ENCODE measurements at regions not wholly inside any gene's neighbourhood (a gene's known extent, or its start where the extent isn't known, plus 50 kb on each side); places are given as distances from the start of the nearest gene placed in this dataset.

DNA sequence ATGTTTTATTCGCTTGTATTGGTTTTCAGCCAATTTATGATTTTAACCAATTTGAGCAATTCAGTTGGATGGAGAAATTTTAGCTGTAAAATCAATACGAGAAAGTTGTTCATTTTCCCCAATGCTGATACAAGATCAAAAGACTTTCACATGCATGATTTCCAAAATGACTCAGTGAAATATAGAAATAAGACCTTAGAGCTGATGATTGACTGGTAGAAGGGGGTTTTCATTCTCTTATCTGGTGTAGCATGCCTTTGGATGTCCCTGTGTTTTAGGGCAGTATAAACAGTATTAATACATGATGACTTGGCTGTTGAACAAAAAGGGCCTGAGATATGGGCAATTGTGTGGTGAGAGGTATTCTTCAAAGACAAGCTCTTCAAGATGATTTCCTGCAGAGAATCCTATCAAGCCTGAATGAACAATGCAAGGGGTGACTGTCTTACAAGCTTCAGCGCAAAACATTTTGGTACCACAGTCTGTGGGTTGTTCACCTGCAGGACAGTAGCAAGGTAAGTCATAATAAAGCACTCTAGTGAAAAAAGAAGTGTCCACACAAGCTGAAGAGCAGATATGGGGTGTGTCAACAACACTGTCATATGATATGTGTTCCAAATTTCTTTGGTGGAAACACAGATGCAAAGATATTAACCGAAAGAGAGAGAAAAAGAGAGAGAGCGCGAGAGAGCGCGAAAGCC is 156.2 kb downstream of the TNFSF18 start:
- DNase-seq: no peak

DNA sequence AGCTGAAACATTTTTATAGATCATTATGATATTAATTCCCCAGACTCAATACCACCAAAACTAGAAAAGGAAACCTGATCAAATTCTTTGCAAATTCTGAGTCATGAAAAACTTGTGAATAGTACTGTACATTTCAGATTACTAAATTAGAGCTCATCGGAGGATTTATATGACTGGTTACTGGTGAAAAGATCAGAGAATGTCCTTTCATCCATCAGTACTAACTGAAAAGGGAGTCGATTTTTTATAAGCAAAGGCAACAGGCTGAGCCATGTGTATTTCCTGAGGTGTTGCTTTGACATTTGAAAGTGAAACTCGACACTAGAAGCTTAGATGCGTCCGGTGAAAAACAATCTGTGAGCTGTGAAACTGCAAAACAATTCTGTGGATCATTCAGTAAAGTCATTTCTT is 155.7 kb downstream of the TNFSF18 start:
- no peak for DNase-seq

DNA sequence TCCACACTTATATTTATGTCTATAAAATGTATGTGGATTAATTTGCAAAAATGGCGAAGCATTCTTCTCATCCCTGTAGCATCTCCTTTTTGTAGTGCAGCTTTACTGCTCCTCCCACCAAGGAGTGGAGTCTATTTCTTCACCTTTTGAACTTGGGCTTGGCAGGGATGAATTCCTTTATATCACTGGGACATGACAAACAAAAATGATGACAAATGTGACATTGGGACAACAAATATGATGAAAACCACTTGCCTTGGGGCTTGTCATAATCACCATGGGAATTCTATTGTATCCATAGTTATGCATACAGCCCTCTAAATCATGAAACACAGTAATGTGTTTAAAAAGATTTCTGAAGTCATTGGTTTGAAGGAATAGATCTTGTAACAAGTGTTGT is 155.0 kb downstream of the TNFSF18 start:
- no peak for DNase-seq

DNA sequence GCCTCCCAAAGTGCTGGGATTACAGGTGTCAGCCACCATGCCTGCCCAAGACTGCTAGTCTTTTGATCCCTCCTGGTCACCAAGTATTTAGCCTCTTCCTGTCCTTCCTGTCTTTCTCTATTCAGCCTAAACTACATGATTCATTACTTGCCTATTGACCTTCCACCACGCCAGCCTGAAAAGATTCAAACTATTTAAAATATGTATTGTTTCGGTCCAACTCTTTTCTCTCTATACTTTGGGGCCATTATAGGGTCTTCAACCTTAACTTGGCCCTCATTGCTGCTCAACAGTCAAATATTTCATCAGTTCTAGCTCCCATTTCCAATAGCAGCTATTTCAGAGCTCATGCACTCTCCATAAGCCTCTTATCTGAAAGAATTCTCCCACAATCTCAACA is 153.0 kb downstream of the TNFSF18 start:
- no peak for DNase-seq

DNA sequence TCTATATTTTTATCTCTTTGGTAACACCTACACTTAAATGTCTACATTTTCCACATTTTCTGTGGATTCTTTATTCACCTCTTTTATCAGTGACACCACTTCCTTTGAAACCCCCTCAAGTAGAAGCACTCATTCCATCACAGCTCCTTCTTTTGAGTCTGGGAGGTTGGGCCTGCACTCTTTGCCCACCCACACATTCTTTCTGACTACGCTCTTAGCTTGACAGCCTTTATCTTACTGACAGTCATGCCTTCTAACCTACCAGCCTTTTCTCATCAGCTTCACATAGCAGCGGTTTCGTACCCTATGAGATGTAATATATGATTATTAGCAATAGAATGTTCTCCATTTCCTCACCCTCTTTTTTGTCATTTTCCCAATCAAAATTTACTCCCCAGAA is 151.9 kb downstream of the TNFSF18 start:
- no peak for DNase-seq

DNA sequence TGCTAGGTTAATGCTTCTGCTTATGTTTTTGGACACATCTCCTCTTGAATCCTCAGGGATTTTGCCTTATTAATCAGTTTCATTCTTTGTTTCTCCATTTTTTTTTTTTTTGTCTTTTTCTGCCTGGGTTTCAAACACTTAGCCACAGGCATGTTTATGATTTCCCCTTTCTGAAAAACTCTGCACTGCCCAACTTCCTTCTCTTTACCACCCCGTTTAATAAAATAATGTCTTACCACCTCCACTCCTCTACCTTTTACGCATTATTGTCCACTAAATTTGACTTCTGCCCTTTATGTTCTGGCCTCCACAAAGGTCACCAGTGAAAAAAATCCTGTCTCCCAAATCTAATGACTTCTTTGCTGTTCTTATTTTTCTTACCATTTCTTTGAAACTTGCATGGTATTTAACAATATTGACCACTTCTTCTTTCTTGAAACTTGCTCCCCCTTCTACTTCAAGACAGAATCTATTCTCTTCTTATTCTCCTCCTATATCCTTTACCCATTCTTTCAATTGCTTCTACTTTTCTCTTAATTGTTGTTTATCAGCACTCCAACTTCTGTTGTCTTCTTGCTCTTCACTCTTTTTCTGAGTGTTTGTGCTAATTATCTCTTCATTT is 150.3 kb downstream of the TNFSF18 start:
- peak; percentile 21 to 63 for DNase-seq

DNA sequence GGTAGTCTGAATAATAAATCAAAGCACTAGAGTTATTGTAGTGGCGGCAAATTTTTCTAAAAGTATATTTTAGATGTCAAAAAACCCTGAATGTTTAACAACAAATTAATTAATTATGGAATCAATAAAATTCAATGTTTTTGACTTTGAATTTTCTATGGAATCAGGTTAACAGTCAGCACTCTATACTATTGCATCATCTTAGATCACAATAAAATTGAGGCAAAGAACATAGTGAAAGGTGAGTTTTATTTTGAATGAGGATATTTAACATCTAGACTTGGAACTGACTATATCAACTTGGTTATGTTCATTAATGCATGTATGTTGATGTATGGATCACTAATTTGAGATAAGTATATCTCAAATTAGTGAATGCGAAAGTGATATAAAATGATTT is 148.5 kb downstream of the TNFSF18 start:
- no peak for DNase-seq

DNA sequence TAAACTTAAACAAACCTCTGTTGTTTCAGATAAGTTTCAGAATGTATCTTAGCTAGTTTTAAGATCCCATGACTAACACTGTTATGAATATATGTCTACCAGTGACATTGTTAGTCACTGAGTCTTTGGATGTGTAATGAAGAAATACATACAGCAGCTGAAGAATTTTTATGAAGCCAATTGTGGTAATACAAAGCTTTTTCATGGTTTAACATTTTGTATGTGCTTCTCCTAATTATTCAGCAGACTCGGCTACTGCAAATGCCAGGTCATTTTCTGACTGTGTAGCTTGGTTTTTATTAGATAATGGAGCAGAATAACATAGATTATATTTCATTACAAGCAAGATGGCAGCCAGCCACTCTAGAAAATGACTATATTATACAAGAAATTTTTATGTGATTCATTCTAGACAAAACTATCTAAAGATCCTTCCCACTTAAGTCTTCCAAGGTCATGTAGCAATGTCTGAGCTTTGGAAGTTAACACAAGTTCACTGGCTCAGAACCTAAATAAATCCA is 147.8 kb downstream of the TNFSF18 start:
- no peak for DNase-seq

DNA sequence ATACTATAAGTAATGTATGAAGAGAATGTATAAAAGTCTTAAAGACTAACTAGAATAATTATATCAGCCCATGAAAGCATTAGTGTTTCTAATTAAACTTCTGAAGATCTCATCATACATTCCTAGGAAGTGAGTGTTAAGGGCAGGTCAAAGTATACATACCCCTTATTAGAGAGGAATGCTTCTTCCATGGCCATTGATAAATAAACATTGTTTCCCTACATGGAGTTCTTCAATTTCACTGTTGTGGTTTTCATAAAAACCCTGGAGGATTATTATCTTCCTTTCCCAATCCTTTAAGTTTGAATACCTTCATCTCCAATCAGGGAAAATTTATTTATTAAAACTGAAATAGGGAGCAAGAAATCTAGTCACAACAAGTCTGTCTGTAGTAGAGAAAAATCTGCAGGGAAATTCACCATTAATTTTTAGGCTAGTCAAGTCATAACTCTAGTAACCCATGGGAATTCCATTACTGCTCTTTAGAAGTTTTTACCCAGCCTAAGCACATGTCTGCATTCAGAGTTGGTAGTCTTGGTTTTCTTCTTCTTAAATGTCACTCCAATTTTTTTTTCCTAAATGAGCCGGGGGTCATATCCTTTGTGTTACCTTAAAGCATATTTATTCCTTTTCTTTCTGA is 147.0 kb downstream of the TNFSF18 start:
- no peak for DNase-seq

DNA sequence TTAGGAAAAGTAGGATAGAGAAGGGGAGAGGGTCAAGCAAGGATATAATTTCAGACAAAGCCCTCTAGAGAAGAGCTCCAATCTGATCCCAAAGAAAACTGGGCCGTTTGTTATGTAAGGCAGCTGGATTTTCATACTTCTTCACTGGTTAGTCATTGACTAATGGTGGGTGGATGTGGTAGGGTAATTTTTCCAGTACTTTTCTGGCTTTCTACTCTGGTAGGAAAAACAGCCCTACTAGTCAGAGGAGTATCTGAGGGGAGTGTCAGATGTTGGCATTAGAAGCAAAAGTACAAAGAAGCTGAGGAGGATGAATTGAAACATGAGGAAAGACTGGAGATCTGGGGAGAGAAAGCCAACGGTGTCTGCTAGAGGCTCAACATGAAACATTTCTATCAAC is 145.3 kb downstream of the TNFSF18 start:
- no peak for DNase-seq

DNA sequence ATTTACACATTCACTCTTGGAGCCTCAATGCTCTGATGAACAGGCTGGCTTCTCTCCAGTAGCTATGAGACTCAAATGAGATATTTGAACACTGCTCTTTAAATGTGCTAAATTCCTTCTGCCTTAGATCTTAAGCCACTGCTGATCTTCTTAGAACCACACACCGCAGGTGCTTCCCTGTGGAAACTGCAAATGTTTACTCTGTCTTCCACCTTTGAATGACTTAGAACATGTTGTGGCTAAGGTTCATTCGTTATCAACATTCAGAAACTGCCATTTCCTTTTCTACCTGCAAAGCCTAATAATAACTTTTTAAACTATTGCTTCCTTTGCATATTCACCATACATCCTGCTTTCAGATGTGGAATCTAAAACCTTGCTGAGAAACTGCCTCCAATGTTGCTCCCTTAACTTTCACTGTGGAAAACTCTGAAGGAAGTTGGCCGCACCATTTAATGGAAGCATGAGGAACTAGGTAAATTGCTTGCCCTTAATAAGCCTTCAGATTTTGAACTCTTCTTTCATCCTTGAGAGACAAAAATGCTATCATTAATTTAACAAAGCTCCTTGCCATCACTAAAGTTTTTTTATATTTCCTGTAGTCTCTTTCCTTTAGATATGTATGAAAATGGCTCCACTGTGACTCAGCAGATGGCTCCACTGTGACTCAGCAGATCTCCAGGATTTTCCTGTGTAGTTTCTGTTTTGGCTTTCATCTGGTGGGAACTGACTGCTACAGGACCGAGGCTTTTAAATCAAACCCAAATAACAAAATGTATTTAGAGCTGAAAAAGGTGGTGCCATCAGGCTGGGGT is 143.8 kb downstream of the TNFSF18 start:
- DNase-seq: peak; percentile 16 to 23

DNA sequence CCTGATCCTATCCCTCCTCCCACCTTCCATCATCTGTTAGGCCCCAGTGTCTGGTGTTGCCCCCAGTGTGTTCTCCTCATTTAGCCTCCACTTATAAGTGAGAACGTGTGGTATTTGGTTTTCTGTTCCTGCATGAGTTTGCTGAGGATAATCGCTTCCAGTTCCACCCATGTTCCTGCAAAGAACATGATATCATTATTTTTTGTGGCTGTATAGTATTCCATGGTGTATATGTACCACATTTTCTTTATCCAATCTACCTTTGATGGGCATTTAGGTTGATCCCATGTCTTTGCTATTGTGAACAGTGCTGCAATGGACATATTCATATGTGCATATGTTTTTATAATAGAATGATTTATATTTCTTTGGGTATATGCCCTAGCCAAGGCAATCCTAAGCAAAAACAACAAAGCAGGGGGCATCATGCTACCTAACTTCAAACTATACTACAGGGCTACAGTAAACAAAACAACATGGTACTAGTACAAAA is 142.9 kb downstream of the TNFSF18 start:
- no peak for DNase-seq

DNA sequence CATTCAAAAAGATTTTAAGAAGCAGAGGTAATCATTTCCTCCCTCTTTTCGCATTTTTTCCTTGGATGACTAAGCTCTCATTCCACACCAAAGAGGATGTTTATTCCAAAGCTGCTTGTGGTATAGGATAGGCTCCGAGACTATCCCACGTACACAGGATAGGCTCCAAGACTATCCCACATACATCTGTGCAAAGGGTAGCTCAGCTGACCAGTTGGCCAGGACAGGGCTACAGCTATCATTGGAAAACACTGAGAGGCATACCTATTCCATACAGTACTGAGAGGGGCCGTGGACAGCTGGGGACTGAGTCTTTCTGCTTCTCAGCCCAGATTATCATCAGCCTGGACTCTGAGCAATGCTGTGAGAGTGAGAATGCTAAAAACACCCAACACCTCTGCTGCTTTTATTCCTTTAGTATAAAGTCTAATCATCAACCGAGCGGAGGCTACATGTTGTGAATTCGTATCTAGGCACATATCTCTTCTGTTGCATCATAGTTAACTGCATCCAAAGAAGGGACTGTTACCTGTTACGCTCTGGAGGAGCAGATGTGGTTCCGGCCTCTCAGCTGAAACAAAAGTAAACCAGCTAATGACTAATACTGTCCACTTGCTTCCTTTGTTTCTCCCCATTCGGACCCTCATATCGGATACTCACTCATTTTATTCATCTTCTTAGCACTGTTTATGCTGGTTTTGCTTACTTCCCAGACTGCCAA is 141.0 kb downstream of the TNFSF18 start:
- no peak for DNase-seq

DNA sequence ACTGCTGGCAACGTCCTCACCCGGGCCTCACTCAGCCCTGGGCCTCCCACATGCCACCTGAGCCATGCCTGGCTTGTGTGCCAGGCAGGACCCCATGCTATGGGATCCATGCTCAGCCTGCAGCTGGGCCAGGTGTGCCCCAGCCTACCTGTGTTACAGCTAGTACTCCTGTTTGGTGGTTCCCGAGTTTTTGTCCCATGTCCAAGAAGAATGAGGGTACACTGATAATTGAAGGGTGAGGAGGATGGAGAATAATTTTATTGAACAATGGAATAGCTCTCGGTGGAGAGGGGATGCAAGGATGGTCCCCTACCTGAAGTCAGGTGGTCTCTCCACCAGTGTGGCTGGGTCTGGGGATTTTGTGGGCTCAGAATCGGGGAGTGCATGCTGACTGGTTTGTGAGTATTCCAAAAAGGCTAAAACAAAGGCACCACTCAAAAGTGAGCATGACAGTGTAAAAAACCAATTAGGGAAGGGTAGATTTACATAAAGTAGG is 137.9 kb downstream of the TNFSF18 start:
- DNase-seq: no peak

DNA sequence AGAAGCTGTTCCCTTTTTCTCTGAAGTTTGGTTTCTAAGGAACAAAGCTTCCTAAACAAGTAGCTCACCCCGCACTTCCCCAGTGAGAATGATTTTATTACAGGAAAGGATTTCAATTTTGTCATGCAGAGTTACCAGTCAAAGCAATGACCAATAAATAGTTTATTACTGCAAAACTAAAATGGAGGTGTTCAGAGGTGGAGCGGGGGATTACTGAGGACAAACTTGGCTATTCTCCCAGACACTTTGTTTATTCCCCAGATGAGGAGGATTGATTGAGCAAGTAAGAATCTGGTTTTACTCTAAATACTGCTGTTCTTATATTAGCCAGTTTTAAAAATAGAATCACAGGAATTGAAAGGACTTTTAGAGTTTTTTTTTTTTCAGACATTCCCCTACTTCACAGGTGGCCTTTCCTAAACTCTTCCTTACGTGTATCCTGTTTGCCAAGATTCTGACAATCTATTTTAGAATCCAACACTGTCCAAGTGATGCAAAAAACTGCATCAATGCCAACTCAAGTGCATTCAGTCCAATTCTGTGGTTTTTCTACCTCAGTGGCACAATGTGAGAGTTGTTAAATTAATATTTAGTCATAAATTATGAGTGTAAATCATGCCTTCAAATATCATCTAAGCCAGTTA is 136.1 kb downstream of the TNFSF18 start:
- DNase-seq: peak; percentile 14 to 36

DNA sequence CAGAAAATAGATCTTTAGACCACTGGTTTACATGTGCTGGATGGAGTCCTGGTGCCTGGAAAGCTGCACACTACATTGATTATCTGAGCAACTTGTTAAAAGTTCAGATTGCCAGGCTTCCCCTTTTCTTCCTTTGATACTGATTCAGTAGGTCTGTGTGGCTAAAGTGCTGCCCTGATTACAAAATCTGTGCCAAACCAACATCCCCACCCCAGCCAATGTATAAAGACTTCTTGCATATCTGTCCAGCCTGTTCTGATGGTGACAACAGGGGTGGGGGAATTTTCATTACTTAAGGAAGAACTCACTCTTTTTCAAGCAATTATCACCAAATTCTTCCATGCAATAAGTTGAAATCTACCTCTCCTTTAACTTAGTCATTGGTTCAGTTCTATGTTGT is 135.5 kb downstream of the TNFSF18 start:
- DNase-seq: peak in 1 of 2 donors; percentile 6

DNA sequence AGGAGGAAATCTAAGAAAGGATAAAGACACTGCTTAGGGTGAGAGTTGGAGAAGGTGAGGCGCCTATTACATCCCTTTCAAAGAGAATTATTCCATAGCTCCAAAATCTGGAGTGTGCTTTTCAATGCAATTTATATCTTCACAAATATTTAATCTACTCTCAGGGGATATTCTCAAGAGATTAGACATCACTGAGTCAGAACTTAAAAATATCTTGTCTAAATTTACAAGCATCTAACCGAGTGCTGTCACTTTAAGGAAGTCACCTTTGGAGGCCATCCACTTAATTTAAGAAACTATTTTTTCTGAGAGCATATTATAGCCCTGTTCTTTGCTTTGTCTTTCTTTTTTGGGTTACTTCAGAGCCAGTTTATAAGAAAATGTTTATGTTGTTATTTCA is 134.6 kb downstream of the TNFSF18 start:
- no peak for DNase-seq

DNA sequence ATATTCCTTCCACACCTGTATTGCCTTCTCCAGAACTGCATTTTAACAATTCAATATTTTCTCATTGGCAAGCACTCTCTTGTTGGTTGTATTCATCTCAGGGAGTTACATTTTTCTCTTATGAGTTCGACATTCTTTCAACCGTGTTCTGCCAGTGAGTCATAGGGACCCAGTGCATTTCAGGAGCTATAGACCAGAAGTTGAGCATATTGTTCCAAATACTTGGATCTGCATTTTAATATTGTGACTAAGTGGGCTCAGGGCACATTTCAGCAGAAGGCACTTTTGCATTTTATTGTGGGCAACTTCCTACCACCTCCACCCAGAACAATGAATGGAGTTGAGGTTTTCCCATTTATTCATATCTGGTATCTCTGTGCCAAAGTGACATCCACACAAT is 132.8 kb downstream of the TNFSF18 start:
- DNase-seq: no peak

DNA sequence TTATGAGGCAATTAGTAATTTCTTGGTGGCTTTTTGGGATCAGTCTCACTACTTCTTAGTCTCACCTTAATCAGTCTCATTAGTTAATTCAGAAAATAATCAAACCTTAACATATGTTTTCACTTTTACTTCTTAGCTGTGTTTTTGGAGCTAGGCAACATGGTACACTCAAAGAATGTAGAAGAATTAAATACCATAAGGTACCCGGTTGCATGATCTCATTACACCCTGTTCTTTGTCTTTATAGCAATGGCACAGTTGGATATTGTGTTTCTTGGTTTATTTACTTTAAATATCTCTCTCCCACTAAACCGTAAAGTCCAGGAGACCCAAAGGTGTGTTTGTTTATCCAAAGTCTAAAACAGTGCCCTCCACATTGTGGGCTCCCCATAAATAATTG is 132.3 kb downstream of the TNFSF18 start:
- no peak for DNase-seq

DNA sequence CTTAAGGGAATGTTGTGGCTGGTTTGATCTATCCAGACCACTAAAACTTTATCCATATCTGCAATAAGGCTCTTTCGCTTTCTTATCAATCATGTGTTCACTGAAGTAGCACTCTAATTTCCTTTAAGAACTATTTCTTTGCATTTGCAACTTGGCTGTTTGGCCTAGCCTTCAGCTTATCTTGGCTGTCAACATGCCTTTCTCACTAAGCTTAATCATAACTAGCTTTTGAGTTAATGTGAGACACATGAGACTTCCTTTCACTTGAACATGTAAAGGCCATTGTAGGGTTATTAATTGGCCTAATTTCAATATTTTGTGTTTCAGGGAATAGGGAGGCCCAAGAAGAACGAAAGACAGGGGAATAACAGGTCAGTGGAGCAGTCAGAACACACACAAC is 124.7 kb downstream of the TNFSF18 start:
- DNase-seq: no peak

DNA sequence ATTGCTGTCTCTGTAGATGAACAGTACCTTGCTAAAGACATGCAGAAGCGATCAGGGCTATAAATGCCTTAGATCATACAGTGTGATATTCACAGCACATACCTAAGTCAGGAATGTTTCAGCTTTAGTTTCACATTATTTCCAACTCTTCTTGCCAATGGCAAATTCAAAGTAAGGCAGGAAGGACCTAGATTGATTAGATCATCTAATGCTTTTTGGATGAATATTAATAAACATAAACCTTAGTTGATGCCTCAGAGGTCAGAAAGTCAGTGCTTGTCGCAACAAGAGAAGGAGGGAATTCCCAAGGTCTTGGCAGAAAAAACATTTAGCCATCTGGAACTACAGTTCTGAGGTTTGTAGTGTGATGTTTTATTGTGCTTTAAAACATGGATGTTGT is 122.3 kb downstream of the TNFSF18 start:
- no peak for DNase-seq

DNA sequence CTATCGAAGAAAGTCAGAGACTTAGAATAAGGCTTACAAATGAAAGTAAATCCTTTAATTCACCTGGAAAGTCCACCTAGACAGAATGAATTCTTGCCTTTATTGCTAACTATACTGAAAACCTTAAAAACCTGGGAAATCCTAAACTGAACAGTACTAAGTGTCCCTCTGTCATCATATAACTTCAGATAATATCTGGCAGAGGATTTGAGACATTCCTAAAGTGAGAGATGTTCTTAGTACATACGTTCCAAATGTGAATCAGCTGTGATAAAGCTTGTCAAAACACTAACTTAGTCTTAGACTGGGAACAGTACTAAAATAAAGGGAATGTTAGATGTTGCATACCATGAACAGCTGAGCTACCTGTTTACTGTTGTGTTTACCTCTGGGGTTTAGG is 121.7 kb downstream of the TNFSF18 start:
- no peak for DNase-seq

All from inflammatory macrophage (primary cell).